ENCODE measurements at regions not wholly inside any gene's neighbourhood (a gene's known extent, or its start where the extent isn't known, plus 50 kb on each side); places are given as distances from the start of the nearest gene placed in this dataset.

GRCh38 chr7:26055241-26055640 is 96.8 kb upstream of the NFE2L3 start:
- TF ChIP-seq CTCF (IDR thresholded peaks at IDR 0.05 in 4 of 5, conservative IDR thresholded peaks at IDR 0.05 in 1 of 5) (no peak), POLR2A (IDR thresholded peaks at IDR 0.05) (no peak)

All from gastrocnemius medialis (tissue), 4 donors.